HEK293 (cell line): ENCODE measurements at regions not wholly inside any gene's neighbourhood (a gene's known extent, or its start where the extent isn't known, plus 50 kb on each side); places are given as distances from the start of the nearest gene placed in this dataset.
A peak's percentile ranks its signal among the peaks of the same experiment; 100 is the strongest.

ENCODE experiments used
- CTCF ChIA-PET: fragments of 350-600 bp; formaldehyde crosslinking; extraction: SDS; loops from one replicate; lab custom pipeline; 2021; ENCODE audit warnings: antibody characterized with exemption; lab: Yijun Ruan, JAX
- POLR2A ChIA-PET: fragments of 300-600 bp; formaldehyde crosslinking; extraction: SDS; loops from one replicate; lab custom pipeline; 2020; ENCODE audit warnings: antibody characterized with exemption, inconsistent platforms; lab: Yijun Ruan, JAX
- H3K27ac ChIP-seq: fragments of 200-500 bp; sonication (Bioruptor generic); 2 replicates; pipeline ENCODE4 v1.5.1; 2014; ENCODE audit warnings: low read depth, low read length, control low read depth, inconsistent platforms; ENCODE audit errors: extremely low read depth
- H3K36me3 ChIP-seq, 2 experiments: fragments of 200-500 bp in 1 of 2; sonication (Bioruptor generic) in 1 of 2; 1 replicate in 1 of 2; 2 replicates in 1 of 2; pipeline ENCODE4 v1.5.1; 2014 to 2017; ENCODE audit warnings: inconsistent platforms in 2 of 2, low read length in 2 of 2; ENCODE audit not compliant: control insufficient read depth in 2 of 2, insufficient read depth in 1 of 2
- H3K4me1 ChIP-seq: fragments of 200-500 bp; sonication (Bioruptor generic); 2 replicates; pipeline ENCODE4 v1.5.1; 2014; ENCODE audit warnings: mild to moderate bottlenecking, low read length, inconsistent platforms; ENCODE audit not compliant: control insufficient read depth, insufficient read depth
- H3K4me3 ChIP-seq: 2 replicates; pipeline ENCODE4 v1.5.1; 2011; ENCODE audit warnings: low read depth, mild to moderate bottlenecking, control low read depth, low read length, moderate library complexity
- H3K9me3 ChIP-seq: fragments of 200-500 bp; sonication (Bioruptor generic); 2 replicates; pipeline ENCODE4 v1.5.1; 2014; ENCODE audit warnings: low read depth, low read length, inconsistent platforms; ENCODE audit not compliant: control insufficient read depth, insufficient read depth
- KLF10 ChIP-seq: fragments of 450-650 bp; IDR thresholded peaks from 2 replicates; pipeline ENCODE4 v1.5.1; 2018; ENCODE audit warnings: missing biosample characterization, mild to moderate bottlenecking, missing genetic modification characterization
- SETDB1 ChIP-seq: IDR thresholded peaks from one replicate; pipeline ENCODE4 v1.6.1; 2017; ENCODE audit warnings: mild to moderate bottlenecking, low read length, moderate library complexity, mixed read lengths; ENCODE audit not compliant: insufficient read length
- TRIM28 ChIP-seq: IDR thresholded peaks from 2 replicates; pipeline ENCODE4 v1.6.1; 2011; ENCODE audit warnings: low read length, control low read depth, borderline replicate concordance
- WT1 ChIP-seq: fragments of 450-650 bp; formaldehyde crosslinking; IDR thresholded peaks from 2 replicates; pipeline ENCODE4 v1.5.1; 2016; ENCODE audit warnings: missing biosample characterization, missing genetic modification characterization
- ZBTB17 ChIP-seq: fragments of 450-650 bp; formaldehyde crosslinking; IDR thresholded peaks from 2 replicates; pipeline ENCODE4 v1.5.1; 2016; ENCODE audit warnings: missing biosample characterization, missing genetic modification characterization
- ZNF184 ChIP-seq: fragments of 450-650 bp; IDR thresholded peaks from 2 replicates; pipeline ENCODE4 v1.5.1; 2018; ENCODE audit warnings: missing biosample characterization, mild to moderate bottlenecking, missing genetic modification characterization
- ZNF549 ChIP-seq: fragments of 450-650 bp; IDR thresholded peaks from 2 replicates; pipeline ENCODE4 v1.5.1; 2018; ENCODE audit warnings: missing biosample characterization, missing genetic modification characterization, mild to moderate bottlenecking, inconsistent platforms, moderate library complexity
- ZNF561 ChIP-seq: fragments of 450-650 bp; IDR thresholded peaks from 2 replicates; pipeline ENCODE4 v1.5.1; 2018; ENCODE audit warnings: missing biosample characterization, missing genetic modification characterization, borderline replicate concordance
- ZNF626 ChIP-seq: fragments of 450-650 bp; sonication (Bioruptor Pico); formaldehyde crosslinking; IDR thresholded peaks from 2 replicates; pipeline ENCODE4 v1.5.1; 2018; ENCODE audit warnings: missing biosample characterization, missing genetic modification characterization, inconsistent platforms
- TF ChIP-seq, protein P1 (sequence below): fragments of 450-650 bp; formaldehyde crosslinking; IDR thresholded peaks from 2 replicates; pipeline ENCODE4 v1.5.1; 2016; ENCODE audit warnings: missing biosample characterization, missing genetic modification characterization
- TF ChIP-seq, protein P2 (sequence below): fragments of 450-650 bp; formaldehyde crosslinking; IDR thresholded peaks from 2 replicates; pipeline ENCODE4 v1.5.1; 2016; ENCODE audit warnings: missing biosample characterization, missing genetic modification characterization
- TF ChIP-seq, protein P3 (sequence below): fragments of 450-650 bp; formaldehyde crosslinking; IDR thresholded peaks from 2 replicates; pipeline ENCODE4 v1.5.1; 2016; ENCODE audit warnings: missing biosample characterization, missing genetic modification characterization
- TF ChIP-seq, protein P4 (sequence below): fragments of 450-650 bp; formaldehyde crosslinking; conservative IDR thresholded peaks from 2 replicates; pipeline ENCODE4 v1.5.1; 2016; ENCODE audit warnings: low read depth, missing biosample characterization, missing genetic modification characterization

DNA sequence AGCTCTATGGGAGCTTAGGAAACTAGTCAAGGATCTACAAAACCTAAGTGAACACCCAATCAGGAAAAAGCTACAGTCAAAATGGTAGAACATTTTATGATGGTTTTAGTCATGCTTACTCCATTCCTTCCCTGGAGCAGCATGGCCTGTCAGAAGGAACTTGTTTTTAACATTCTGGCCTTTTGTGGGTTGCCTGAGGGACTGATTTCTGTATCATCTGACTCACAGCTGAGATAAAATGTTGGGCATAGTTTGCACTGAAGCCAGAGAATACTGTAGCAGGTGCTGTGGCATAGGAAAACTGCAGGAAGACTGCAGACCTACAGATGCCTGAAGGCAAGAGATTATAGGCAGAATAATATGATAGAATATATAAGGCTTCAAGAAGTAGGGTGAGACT lies 719.6 kb upstream of the GRAMD2B start (continued):
- TF ChIP-seq, protein P1, sequence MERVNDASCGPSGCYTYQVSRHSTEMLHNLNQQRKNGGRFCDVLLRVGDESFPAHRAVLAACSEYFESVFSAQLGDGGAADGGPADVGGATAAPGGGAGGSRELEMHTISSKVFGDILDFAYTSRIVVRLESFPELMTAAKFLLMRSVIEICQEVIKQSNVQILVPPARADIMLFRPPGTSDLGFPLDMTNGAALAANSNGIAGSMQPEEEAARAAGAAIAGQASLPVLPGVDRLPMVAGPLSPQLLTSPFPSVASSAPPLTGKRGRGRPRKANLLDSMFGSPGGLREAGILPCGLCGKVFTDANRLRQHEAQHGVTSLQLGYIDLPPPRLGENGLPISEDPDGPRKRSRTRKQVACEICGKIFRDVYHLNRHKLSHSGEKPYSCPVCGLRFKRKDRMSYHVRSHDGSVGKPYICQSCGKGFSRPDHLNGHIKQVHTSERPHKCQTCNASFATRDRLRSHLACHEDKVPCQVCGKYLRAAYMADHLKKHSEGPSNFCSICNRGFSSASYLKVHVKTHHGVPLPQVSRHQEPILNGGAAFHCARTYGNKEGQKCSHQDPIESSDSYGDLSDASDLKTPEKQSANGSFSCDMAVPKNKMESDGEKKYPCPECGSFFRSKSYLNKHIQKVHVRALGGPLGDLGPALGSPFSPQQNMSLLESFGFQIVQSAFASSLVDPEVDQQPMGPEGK (tag by site-specific recombination) = no peak
- TF ChIP-seq, protein P2, sequence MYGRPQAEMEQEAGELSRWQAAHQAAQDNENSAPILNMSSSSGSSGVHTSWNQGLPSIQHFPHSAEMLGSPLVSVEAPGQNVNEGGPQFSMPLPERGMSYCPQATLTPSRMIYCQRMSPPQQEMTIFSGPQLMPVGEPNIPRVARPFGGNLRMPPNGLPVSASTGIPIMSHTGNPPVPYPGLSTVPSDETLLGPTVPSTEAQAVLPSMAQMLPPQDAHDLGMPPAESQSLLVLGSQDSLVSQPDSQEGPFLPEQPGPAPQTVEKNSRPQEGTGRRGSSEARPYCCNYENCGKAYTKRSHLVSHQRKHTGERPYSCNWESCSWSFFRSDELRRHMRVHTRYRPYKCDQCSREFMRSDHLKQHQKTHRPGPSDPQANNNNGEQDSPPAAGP (tag by site-specific recombination) = no peak
- TF ChIP-seq, protein P3, sequence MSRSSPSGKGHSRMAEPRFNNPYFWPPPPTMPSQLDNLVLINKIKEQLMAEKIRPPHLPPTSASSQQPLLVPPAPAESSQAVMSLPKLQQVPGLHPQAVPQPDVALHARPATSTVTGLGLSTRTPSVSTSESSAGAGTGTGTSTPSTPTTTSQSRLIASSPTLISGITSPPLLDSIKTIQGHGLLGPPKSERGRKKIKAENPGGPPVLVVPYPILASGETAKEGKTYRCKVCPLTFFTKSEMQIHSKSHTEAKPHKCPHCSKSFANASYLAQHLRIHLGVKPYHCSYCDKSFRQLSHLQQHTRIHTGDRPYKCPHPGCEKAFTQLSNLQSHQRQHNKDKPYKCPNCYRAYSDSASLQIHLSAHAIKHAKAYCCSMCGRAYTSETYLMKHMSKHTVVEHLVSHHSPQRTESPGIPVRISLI (tag by site-specific recombination) = no peak
- TF ChIP-seq KLF10 = no peak

DNA sequence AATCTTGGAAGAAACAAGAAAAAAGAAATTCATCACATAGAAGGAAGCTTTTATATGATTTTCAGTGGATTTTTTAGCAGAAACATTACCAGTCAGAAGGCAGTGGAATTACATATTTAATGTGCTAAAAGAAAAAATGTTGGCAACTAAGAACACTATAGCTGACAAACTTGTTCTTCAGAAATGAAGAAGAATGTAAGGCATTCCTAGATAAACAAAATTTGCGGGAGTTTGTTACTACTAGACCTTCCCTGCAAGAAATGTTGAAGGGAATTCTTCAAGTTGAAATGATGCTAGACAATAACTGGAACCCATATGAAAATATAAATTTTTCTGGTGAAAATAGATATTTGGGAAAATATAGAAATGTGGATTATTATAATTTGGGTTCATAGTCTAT lies 718.3 kb upstream of the GRAMD2B start:
- no peak for TF ChIP-seq ZNF561 (tag by site-specific recombination)
- peak; percentile 81; the same call in 1 of the 2 replicates for TF ChIP-seq ZNF626 (tag by site-specific recombination)
- TF ChIP-seq, protein P4, sequence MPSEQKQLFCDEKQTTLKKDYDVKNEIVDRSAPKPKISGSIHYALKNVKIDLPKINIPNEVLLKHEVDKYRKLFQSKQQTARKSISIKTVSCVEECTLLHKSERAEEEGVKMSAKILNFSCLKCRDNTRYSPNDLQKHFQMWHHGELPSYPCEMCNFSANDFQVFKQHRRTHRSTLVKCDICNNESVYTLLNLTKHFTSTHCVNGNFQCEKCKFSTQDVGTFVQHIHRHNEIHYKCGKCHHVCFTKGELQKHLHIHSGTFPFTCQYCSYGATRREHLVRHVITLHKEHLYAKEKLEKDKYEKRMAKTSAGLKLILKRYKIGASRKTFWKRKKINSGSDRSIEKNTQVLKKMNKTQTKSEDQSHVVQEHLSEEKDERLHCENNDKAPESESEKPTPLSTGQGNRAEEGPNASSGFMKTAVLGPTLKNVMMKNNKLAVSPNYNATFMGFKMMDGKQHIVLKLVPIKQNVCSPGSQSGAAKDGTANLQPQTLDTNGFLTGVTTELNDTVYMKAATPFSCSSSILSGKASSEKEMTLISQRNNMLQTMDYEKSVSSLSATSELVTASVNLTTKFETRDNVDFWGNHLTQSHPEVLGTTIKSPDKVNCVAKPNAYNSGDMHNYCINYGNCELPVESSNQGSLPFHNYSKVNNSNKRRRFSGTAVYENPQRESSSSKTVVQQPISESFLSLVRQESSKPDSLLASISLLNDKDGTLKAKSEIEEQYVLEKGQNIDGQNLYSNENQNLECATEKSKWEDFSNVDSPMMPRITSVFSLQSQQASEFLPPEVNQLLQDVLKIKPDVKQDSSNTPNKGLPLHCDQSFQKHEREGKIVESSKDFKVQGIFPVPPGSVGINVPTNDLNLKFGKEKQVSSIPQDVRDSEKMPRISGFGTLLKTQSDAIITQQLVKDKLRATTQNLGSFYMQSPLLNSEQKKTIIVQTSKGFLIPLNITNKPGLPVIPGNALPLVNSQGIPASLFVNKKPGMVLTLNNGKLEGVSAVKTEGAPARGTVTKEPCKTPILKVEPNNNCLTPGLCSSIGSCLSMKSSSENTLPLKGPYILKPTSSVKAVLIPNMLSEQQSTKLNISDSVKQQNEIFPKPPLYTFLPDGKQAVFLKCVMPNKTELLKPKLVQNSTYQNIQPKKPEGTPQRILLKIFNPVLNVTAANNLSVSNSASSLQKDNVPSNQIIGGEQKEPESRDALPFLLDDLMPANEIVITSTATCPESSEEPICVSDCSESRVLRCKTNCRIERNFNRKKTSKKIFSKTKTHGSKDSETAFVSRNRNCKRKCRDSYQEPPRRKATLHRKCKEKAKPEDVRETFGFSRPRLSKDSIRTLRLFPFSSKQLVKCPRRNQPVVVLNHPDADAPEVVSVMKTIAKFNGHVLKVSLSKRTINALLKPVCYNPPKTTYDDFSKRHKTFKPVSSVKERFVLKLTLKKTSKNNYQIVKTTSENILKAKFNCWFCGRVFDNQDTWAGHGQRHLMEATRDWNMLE (tag by site-specific recombination) = 0 out of 2 replicates have a peak, but pooled peaks have one; percentile 27
- TF ChIP-seq ZNF184 = 0 out of 2 replicates have a peak, but pooled peaks have one; percentile 28
- TF ChIP-seq SETDB1 = peak; percentile 98
- TF ChIP-seq ZNF549 (tag by site-specific recombination) = peak; percentile 33; the same call in 1 of the 2 replicates
- TF ChIP-seq TRIM28 = 0 out of 2 replicates have a peak, but pooled peaks have one; percentile 45
- TF ChIP-seq WT1 (tag by site-specific recombination) = no peak
- H3K9me3 ChIP-seq = no peaks in the 10 kb centered on the region
- H3K4me3 ChIP-seq = no peak overlapping the region
- H3K36me3 ChIP-seq = no peaks in the 10 kb centered on the region
- ChIA-PET CTCF (no interaction called here), POLR2A (no interaction called here)
- H3K4me1 ChIP-seq = peaks cover 2% of the 10 kb centered on the region
- H3K27ac ChIP-seq = no peak overlapping the region

DNA sequence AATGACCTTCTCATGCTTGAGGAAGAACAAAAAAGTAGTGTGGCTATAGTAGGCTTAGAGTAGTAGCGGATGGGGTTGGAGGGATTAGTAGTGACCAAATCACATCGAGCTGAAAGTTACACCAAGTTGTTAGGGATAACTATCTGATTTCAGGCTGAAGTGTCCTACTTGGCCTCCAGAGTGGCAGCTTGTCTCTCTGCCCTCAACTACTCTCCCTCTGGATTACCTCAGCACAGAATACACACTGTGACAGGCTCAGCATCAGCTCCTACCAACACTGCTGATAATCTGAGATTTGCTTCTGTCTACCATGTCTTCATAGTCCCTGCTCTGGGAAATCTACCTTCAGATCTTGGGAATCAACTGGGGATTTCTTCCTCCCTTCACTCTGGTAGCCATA lies 714.6 kb upstream of the GRAMD2B start:
- ChIA-PET POLR2A (no interaction called here), CTCF (no interaction called here)
- Histone ChIP-seq H3K27ac (no peak overlapping the region), H3K4me1 (no peaks in the 10 kb centered on the region), H3K9me3 (no peaks in the 10 kb centered on the region), H3K4me3 (no peak overlapping the region), H3K36me3 (no peaks in the 10 kb centered on the region)
- TF ChIP-seq KLF10 = no peak
- peak; percentile 47; the same call in 1 of the 2 replicates for TF ChIP-seq ZBTB17 (tag by site-specific recombination)
- TF ChIP-seq, all 188 proteins: peak for 1
